GM12892 (cell line): ENCODE measurements at regions not wholly inside any gene's neighbourhood (a gene's known extent, or its start where the extent isn't known, plus 50 kb on each side); places are given as distances from the start of the nearest gene placed in this dataset.

Experiments used
- POLR2A ChIP-seq: IDR thresholded peaks from 2 replicates; pipeline ENCODE4 v1.6.1; 2011; ENCODE audit warnings: low read depth, low read length, control low read depth
- POLR2AphosphoS5 ChIP-seq: IDR thresholded peaks from 2 replicates; pipeline ENCODE4 v1.6.1; 2011; ENCODE audit warnings: low read depth, low read length, control low read depth

GRCh38 chr2:51953931-51954330, 922.0 kb upstream of the NRXN1 start:
- TF ChIP-seq POLR2A: no peak
- no peak for TF ChIP-seq POLR2AphosphoS5
